Progenitor cell of endocrine pancreas (in vitro differentiated cells): ENCODE measurements at regions not wholly inside any gene's neighbourhood (a gene's known extent, or its start where the extent isn't known, plus 50 kb on each side); places are given as distances from the start of the nearest gene placed in this dataset.

Experiments used
- DNase-seq: peaks from one replicate; pipeline ENCODE4 v3.0.0; 2021; ENCODE audit warnings: low spot score; ENCODE audit not compliant: unreplicated experiment
- H3K27ac Mint-ChIP-seq: 2 replicates; pipeline ENCODE4 v1.8.0; 2021; ENCODE audit warnings: mild to moderate bottlenecking, moderate library complexity, mixed read lengths
- H3K27me3 Mint-ChIP-seq: 2 replicates; pipeline ENCODE4 v1.8.0; 2021; ENCODE audit warnings: mixed read lengths
- H3K36me3 Mint-ChIP-seq: 2 replicates; pipeline ENCODE4 v1.8.0; 2022; ENCODE audit warnings: mixed read lengths; ENCODE audit not compliant: insufficient read depth
- H3K4me1 Mint-ChIP-seq: 2 replicates; pipeline ENCODE4 v1.8.0; 2021; ENCODE audit warnings: low read depth, mixed read lengths
- H3K4me3 Mint-ChIP-seq: 2 replicates; pipeline ENCODE4 v1.8.0; 2021; ENCODE audit warnings: low read depth, mild to moderate bottlenecking, moderate library complexity, mixed read lengths
- H3K9me3 Mint-ChIP-seq: 2 replicates; pipeline ENCODE4 v1.8.0; 2021; ENCODE audit warnings: low read depth, mixed read lengths
- CTCF ChIP-seq: fragments of 200-600 bp; sonication (generic); IDR thresholded peaks from one replicate; pipeline ENCODE4 v1.5.0; 2021; ENCODE audit warnings: antibody characterized with exemption, mild to moderate bottlenecking; ENCODE audit not compliant: unreplicated experiment

- Mint-ChIP-seq H3K27ac (no peak overlapping the region), H3K9me3 (peaks cover 2% of the 10 kb centered on the region), H3K4me3 (no peak overlapping the region), H3K4me1 (peaks cover 6% of the 10 kb centered on the region), H3K36me3 (no peaks in the 10 kb centered on the region), H3K27me3 (peaks cover 7% of the 10 kb centered on the region)
- TF ChIP-seq CTCF = no peak
- DNase-seq = peak; percentile 2
Observed at GRCh38 chr9:126151031-126151685, 175.5 kb upstream of the MVB12B start.

GRCh38 chr9:126151686-126152134 is 174.9 kb upstream of the MVB12B start:
- H3K4me3 Mint-ChIP-seq = no peak overlapping the region
- peaks cover 3% of the 10 kb centered on the region for H3K4me1 Mint-ChIP-seq
- peaks cover 2% of the 10 kb centered on the region for H3K9me3 Mint-ChIP-seq
- TF ChIP-seq CTCF = no peak
- H3K36me3 Mint-ChIP-seq = no peaks in the 10 kb centered on the region
- DNase-seq = no peak
- H3K27ac Mint-ChIP-seq = no peak overlapping the region
- peaks cover 8% of the 10 kb centered on the region for H3K27me3 Mint-ChIP-seq

GRCh38 chr9:126152622-126153362 is 173.8 kb upstream of the MVB12B start:
- no peaks in the 10 kb centered on the region for H3K36me3 Mint-ChIP-seq
- peaks cover 18% of the 10 kb centered on the region for H3K27me3 Mint-ChIP-seq

GRCh38 chr9:126153382-126153781 is 173.2 kb upstream of the MVB12B start:
- TF ChIP-seq CTCF = no peak
- Mint-ChIP-seq H3K27me3 (peaks cover 22% of the 10 kb centered on the region), H3K9me3 (peaks cover 2% of the 10 kb centered on the region), H3K36me3 (no peaks in the 10 kb centered on the region), H3K27ac (no peak overlapping the region), H3K4me1 (peaks cover 6% of the 10 kb centered on the region), H3K4me3 (no peak overlapping the region)
- DNase-seq = no peak

More at GRCh38 chr9:126152622-126153362, 173.8 kb upstream of the MVB12B start:
- TF ChIP-seq CTCF = no peak
- H3K4me1 Mint-ChIP-seq = peaks cover 6% of the 10 kb centered on the region
- peaks cover 2% of the 10 kb centered on the region for H3K9me3 Mint-ChIP-seq
- H3K4me3 Mint-ChIP-seq = no peak overlapping the region
- no peak overlapping the region for H3K27ac Mint-ChIP-seq
- no peak for DNase-seq

GRCh38 chr9:126154182-126154827 is 172.3 kb upstream of the MVB12B start:
- no peak for TF ChIP-seq CTCF
- Mint-ChIP-seq H3K27me3 (peaks cover 29% of the 10 kb centered on the region), H3K36me3 (no peaks in the 10 kb centered on the region), H3K4me1 (peaks cover 6% of the 10 kb centered on the region), H3K4me3 (no peak overlapping the region), H3K9me3 (peaks cover 2% of the 10 kb centered on the region), H3K27ac (no peak overlapping the region)
- no peak for DNase-seq
